GM19193 (cell line): ENCODE measurements at regions not wholly inside any gene's neighbourhood (a gene's known extent, or its start where the extent isn't known, plus 50 kb on each side); places are given as distances from the start of the nearest gene placed in this dataset.

Source experiments
- POLR2A ChIP-seq: IDR thresholded peaks from 4 replicates; pipeline ENCODE4 v1.6.1; 2011; ENCODE audit not compliant: insufficient read depth, insufficient read length; ENCODE audit errors: extremely low read depth

DNA sequence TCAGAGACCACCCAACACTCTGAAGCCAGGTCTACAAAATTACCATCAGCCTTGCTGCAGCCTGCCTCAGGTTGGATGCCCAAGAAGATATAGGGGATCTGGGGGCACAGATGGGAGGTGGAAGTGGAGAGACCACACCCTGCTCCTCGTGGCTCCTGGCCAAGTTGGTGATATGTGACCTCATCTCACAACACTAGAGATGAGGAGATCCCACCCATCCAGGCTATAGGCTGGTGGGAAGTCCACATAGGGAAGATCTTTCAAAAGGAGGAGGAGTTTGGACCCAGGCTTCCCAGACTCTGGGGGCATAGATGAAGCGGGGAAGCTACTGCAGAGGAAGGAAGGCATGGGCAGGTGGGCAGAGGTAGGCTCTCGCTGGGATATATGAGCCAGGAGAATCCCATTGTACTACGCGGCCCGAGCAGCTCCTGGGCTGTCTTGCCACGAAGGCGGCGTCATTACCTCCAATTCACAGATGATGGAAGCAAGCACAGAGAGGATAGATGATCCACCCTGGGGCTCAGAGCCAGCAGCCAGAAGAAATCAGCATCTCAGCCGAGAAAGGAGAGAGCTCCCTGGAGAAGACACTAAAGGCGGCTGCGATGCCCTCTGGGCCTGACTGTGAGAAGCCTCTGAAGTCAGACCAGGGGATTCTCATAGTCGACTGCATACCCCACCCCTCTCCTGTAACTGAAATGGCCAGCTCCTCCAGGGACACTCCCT is 96.0 kb downstream of the RHOB start:
- TF ChIP-seq POLR2A: no peak

DNA sequence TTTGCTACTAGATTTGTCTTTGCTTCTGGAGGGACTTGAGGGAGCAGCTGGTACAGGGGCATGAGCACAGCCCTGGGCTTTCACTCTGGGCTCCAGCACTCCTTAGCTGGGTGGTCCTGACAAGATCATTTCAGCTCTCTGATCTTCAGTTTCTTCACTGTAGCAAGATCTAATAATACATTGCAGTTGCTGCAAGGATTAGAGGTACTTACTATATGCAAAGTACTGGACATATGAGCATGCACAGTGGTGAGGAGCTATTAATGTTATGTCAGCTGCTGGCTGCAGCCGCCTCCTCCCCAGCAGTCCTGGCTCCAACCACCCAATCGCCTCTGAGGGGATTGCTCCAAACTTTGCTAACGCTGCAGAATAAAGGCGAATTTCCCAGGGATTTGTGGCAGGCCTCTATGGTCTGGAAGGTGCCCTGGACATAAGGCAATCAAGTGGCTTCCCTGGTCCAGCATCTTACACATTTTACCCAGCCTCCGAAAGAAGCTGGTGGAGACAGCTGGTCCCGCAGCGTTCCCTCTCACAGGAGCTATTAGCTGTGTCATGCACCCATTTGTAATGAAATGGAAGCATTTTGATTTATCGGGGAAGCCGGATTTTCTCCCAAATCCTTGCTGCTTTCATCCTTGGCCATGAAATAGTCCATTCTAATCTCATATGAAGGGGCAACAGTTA is 96.7 kb downstream of the RHOB start:
- TF ChIP-seq POLR2A: no peak

DNA sequence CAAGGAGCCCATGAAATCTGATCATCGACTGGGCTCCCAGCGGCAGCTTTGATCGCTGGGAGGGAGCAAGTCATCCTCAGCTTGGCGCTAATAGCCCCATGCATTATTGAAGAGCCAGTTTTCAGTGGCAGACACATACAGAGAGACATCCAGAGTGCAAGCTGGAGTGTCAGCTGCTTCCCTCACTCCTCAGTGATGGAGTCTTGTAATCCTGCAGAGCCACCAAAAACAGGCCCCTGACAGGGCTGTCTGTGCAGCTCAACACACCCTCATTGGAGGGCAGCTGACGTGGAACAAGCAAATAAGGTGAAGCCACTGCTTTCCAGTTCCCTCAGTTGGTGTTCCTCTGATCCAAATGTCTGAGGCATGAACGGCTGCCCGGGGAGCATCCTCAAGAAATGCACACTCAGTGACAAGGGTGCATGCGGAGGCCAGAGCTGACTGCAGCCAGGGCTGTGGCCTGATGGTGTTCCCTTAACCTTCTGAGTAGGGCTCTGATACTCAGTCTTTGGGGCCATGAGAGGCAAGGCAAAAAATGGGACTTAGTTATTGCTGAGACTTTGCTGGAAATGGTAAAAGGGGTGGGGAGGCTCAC is 97.4 kb downstream of the RHOB start:
- TF ChIP-seq POLR2A: no peak

DNA sequence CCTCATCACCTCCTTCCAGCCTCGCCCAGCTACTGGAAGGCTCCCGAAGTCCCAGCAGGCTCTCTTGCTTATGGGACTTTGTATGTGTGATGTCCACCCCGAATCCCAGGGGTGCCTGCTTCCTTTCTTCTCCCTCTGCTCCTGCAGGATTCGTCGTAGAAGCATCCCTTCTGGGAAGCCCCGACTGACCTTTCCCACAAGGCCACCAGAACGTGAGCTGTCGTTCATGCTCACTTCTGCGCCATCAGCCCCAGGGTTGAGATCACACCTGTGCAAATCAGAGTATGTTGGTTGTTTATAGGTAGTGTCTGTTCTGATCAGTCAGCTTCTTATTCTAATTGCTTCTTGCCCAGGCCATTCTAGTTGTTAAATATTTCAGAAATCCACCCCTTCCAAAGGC is 101.8 kb downstream of the HS1BP3 start:
- TF ChIP-seq POLR2A: no peak

DNA sequence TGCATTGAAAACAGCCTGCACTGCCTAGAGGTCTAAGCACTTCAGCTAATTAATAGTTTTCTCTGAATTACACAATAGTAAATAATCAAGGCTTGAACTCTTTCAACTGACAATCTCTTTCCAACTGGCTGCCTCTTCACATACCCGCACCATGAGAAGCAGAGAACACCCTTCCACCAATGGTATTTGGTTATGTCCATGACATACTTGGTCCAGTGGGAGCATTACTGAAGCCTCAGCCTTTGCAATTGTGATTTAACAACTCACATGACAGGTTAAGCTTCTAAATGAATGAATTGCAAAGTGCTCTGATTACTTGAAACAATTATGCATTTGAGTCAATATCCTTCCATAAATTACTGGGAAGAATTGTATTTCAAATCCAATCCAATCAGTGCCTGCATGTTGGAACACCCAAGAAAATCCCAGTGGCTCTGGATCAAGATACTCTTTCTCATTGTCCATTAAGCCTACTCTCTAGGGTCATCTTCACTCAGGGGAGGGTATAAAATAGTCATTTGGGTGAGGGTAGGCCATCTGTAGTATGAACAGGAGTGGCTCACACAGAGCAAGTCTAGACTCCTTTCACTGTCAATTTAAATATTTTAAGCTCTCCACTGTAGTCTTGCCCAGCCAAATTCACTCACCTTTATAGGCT is 101.1 kb downstream of the HS1BP3 start:
- no peak for TF ChIP-seq POLR2A

DNA sequence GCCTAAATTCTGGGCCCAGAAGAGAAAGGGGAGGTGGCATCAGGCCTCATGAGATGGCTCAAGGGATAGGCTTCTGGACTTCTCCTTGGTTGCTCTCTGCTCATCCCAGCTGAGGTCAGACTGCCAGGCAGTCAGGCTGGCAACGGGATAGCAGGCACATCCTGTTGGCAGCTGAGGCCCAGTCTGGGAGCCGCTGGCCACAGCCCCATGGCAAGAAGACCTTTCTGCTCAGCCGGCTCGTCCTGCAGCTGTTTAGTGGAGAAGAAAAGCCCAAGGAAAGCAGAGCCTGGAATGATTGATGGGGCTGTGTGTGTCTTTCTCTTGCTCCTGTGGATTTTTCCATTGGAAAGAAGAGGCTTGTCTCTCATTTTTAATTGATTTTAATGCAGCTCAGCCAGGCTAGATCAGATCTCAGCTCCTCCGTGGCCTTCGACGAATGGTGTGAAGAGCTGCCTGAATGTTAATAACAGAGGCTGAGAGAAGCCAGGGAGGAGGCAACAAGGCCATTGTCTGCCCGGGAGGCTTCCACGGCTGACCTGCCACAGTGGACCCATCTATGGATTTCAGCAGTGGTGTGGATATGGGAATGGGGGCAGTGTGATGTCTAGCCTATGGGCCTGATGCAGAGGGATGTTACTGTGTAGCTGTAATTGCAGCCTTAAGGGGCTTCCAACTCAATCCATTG is 99.5 kb downstream of the HS1BP3 start:
- no peak for TF ChIP-seq POLR2A

DNA sequence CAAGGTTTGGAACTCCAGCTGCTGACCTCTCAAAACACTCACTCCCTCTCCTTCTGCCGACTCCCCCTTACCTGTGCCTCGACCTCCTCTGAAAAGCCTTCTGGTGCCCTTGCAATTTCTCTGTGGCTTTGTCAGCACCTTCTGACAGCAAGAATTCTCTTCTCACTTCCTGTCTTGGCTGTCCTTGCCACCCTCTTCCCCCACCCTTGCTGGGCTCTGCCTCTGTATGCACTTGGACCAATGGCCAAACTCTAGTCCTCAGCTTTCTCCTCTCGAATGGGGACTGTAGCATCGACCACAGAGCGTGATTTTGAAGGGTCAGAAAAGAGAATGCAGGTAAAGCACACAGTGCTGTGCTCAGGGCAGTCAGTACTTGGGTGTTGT is 99.0 kb downstream of the HS1BP3 start:
- no peak for TF ChIP-seq POLR2A

DNA sequence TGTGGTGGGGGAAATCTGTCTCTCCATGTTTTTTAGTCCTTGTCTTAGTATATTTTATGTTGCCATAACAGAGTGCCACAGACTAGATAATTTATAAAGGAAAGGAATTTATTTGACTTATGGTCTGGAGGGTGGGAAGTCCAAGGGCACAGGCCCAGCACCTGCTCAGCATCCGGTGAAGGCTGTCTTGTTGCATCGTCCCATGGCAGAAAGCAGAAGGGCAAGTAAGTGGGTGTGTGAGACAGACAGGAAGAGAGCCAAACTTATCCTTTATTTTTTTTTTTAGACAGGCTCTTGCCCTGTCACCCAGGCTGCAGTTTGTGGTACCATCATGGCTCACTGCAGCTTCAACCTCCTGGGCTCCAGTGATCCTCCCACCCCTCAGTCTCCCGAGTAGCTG is 98.1 kb downstream of the HS1BP3 start:
- no peak for TF ChIP-seq POLR2A

DNA sequence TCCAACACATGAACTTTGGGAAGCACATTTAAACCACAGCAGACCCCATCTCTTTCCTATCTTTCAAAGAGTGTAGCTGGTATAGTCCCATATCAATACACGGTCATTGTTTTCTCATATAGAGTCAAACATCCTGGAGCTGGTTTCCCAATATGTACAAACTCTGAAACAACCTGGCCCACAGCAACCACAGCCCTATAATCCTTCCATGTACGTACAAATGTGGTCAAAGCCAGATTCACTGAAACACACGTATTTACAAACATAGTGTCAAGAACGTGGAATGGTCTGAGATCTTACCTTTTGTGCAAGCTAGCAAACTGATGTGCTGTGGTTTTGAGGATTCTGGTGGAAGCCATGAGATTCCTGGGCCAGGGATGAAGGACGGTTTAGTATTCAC is 97.3 kb downstream of the HS1BP3 start:
- TF ChIP-seq POLR2A: no peak

DNA sequence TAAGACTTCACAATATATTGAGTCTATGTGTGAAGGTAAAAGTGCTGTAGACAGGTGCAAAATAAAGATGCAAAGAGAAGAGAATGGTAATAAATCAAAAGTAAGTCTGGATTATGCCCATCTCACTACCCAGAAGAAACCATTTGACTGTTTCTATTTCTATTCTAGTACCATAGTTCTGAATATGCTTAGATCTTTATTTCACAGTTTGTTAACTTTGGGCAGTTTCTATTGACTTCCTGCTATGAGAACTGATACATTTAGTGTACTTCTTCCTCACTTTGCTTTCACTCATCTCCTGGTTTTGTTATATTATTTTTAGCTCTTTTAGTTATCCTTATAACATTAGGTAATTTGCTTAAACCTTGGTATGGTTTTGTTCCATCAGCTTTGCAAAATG is 94.9 kb downstream of the HS1BP3 start:
- no peak for TF ChIP-seq POLR2A

DNA sequence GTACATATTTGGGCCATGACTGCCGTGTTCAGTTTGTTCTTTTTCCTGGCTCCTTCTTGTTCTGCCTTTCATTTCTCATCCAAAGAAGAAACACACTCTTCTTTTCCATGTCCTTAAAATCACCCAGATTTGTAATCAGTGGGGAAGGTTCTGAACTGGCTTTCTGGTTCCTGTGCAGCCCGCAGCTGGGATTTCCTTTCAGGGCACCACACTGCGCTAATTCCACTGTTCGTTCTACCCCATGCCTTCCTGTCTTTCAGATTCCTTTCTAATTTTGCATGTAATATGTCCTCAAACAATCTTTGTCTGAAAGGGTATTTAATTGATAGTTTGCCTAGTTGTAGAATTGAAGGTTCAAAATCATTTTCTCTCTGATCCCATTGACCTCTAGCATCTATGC is 94.1 kb downstream of the HS1BP3 start:
- TF ChIP-seq POLR2A: no peak

DNA sequence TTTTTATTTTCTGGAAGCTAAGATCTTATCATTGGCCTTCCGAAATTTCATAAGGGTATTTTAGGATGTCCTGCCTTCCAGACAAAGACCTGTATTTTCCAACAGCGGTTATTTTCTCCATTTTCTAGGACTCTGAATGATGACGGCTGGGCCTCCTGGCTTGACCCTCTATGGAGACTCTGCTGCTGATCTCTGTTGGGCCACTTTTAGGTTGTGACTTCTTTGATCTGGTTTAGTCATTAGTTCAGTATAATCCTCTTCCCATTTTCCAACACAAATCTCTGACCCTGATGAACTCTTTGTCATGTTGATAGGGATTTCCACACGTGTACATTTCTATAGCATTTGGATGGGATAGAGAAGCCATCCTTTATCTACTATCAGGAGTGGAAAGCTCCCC is 93.7 kb downstream of the HS1BP3 start:
- no peak for TF ChIP-seq POLR2A

DNA sequence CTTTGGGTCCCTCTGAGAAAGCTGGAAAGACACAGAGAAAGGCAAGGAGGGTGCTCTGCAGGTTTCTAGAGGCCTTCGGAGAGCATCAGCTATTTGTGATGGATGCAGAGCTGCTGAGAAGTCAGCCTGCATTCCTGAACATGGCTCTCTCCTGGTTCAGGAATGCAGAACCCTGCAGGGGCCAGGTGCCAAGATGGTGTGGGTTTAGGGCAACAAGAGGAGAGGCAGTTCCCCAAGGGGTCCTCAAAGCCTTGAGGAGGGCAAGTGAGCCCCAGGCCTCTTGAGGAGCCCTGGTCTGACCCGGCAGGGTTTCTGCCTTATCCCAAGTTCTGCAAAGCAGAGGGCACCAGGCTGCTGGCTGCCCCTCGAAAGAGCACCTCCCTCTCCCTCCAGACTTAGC is 93.3 kb downstream of the HS1BP3 start:
- TF ChIP-seq POLR2A: no peak

DNA sequence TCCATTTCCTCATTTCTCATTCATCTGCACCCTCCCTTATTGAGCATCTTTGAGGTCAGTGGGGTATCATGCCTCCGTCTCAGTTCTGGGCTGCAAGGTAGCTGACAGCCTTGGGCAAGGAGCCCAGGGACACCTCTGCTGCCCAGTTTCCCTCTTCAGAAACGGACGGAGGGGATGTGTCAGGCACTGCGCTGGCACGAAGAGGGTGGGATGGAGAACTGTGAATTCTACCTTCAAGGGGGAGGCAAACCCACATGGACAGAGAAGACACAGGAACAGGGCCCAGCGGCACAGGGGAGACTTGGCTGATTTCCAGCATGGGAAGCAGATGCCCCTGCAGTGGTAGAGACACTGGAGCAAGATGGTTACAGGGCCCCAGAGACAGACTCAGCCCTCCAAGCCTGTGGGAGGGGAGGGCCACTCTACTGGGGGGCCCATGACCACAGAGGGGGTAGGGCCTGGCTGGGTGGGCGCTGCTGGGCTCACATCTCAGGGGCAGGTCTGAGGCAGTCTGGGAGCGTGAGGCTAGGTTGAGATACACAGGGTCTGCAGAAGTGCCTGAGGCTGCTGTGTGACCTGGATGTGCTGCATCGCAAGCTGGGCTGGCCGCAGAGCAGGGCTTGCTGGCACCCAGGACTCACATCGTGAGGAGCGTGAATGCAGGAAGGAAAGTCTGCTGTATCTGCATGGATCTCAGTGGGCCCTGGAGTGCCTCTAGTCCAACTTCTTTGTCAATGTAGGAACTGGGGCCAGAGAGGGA is 92.3 kb downstream of the HS1BP3 start:
- no peak for TF ChIP-seq POLR2A
